LoVo (cell line): ENCODE measurements at regions not wholly inside any gene's neighbourhood (a gene's known extent, or its start where the extent isn't known, plus 50 kb on each side); places are given as distances from the start of the nearest gene placed in this dataset.

ENCODE experiments used
- DNase-seq: peaks from one replicate; pipeline ENCODE4 v3.0.0-alpha.2; 2016; ENCODE audit warnings: low spot score

- no peak for DNase-seq
Measured at GRCh38 chr3:139778682-139779233, 101.0 kb upstream of the NMNAT3 start.

GRCh38 chr3:139774560-139775302, 97.0 kb upstream of the NMNAT3 start:
- no peak for DNase-seq

GRCh38 chr3:139772539-139773500, 95.0 kb upstream of the NMNAT3 start:
- DNase-seq = no peak

GRCh38 chr3:139771331-139771730, 93.6 kb upstream of the NMNAT3 start:
- no peak for DNase-seq

- no peak for DNase-seq
Measured at GRCh38 chr3:139770577-139770976, 92.8 kb upstream of the NMNAT3 start.

- no peak for DNase-seq
Measured at GRCh38 chr3:139769796-139770195, 92.0 kb upstream of the NMNAT3 start.

- DNase-seq = no peak
Measured at GRCh38 chr3:139764936-139765335, 87.2 kb upstream of the NMNAT3 start.

GRCh38 chr3:139764069-139764905, 86.5 kb upstream of the NMNAT3 start:
- no peak for DNase-seq

- no peak for DNase-seq
Measured at GRCh38 chr3:139762302-139762701, 84.5 kb upstream of the NMNAT3 start.

GRCh38 chr3:139759470-139759869, 81.7 kb upstream of the NMNAT3 start:
- no peak for DNase-seq

- no peak for DNase-seq
Measured at GRCh38 chr3:139758654-139759291, 81.0 kb upstream of the NMNAT3 start.

GRCh38 chr3:139757448-139758030, 79.8 kb upstream of the NMNAT3 start:
- no peak for DNase-seq

- DNase-seq = no peak
Measured at GRCh38 chr3:139756529-139757103, 78.8 kb upstream of the NMNAT3 start.

- no peak for DNase-seq
Measured at GRCh38 chr3:139755551-139755950, 77.8 kb upstream of the NMNAT3 start.

- no peak for DNase-seq
Measured at GRCh38 chr3:139751789-139752188, 74.0 kb upstream of the NMNAT3 start.

GRCh38 chr3:139746481-139746880, 68.7 kb upstream of the NMNAT3 start:
- no peak for DNase-seq

- DNase-seq = no peak
Measured at GRCh38 chr3:139745831-139746230, 68.1 kb upstream of the NMNAT3 start.

- no peak for DNase-seq
Measured at GRCh38 chr3:139738697-139739096, 60.9 kb upstream of the NMNAT3 start.

- DNase-seq = no peak
Measured at GRCh38 chr3:139737682-139738361, 60.0 kb upstream of the NMNAT3 start.

- no peak for DNase-seq
Measured at GRCh38 chr3:139735191-139735590, 57.4 kb upstream of the NMNAT3 start.
